SK-N-DZ (cell line): ENCODE measurements at regions not wholly inside any gene's neighbourhood (a gene's known extent, or its start where the extent isn't known, plus 50 kb on each side); places are given as distances from the start of the nearest gene placed in this dataset.
"Not testable (repeated sequence)": the region's sequence is repeated elsewhere in the genome, so short reads cannot be mapped to it uniquely, and the experiment has no call there.

Experiments
- DNase-seq: peaks from one replicate; pipeline ENCODE4 v3.0.0-alpha.2; 2015; ENCODE audit warnings: low spot score

DNA sequence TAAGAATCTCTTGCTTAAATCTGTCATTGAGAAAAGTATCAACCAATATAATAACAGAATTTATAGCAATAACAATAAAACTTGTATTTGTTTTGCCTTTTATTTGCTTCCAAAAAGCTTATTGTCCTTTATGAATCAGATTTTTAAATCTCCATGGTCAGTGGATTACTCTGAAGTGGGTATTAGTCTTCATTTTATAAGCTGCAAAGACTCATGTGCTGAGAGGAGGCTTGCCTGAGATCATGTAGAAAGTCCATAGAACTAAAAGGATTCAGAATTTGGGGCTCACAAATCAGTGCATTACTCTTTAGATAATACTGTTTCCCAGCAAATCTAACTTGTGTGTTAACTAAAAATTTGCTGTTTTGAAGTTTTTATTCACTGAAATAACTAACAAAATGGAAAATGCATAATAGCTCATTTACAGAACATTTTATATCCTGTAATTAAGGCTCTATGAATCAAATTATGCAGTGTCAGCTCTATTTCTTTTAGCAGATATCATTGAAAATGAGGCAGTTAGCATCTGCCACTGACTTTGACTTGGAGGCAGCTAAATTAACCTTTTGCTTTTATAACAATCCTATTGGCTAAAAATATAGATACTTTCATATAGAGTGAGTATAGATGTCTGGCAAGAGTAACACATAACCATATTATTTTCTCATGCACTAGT lies 781.1 kb upstream of the CITED2 start:
- no peak for DNase-seq

DNA sequence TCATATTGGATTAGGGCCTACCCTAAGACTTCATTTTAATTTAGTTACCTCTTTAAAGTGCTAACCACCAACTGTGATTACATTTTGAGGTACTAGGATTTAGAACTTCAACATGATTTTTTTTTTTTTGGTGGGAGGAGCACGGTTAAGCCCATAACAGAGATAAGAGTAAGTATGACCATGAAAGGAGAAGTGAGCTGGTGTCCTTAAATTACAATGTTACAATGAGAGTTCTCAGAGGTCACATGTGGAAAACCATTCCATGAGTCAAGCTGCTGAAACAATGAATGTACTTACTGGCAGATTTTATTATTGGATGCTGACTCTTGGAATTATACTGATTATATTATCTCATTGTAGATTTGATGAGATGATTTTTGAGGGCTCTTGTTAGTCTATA lies 779.3 kb upstream of the CITED2 start:
- DNase-seq: no peak

DNA sequence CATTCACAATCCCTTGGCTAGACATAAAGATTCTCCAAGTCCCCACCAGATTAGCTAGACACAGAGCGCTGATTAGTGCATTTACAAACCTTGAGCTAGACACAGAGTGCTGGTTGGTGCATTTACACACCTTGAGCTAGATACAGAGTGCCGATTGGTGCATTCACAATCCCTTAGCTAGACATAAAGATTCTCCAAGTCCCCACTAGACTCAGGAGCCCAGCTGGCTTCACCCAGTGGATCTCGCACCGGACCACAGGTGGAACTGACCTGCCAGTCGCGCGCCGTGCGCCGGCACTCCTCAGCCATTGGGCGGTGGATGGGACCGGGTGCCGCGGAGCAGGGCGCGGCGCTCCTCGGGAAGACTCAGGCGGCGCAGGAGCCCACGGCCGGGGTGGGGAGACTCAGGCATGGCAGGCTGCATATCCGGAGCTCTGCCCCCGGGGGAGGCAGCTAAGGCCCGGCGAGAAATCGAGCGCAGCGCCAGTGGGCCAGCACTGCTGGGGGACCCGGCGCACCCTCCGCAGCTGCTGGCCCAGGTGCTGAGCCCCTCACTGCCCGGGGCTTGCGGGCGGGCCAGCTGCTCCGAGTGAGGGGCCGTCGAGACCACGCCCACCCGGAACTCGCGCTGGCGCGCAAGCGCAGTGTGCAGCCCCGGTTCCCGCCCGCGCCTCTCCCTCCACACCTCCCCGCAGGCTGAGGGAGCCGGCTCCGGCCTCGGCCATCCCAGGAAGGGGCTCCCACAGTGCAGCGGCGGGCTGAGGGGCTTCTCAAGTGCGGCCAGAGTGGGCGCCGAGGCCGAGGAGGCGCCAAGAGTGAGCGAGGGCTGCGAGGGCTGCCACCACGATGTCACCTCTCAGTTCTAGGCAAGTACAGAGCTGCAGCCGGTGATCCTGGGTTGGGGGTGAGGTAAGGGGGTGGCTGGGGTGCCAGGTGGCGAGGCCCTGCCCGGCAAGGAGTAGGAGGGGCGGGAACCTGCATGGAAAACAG lies 773.7 kb upstream of the CITED2 start:
- DNase-seq: not testable (repeated sequence)

DNA sequence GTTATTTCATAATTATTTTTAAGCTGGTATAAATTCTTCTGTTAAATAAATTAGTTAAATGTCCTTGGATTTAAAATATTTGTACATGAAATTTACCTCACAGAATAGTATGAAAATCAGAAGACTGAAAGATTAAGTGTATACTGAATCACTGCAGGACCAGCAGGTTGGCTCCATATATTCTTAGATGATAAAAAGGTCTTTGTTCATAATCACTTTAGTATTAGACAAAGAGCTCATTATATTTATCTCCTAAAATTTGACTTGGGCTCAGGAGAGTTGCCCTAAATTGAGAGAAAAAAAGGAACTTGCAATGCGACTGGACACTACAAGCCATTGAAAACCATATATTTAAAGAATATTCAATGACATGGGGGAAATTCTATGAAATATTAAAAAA lies 766.4 kb upstream of the CITED2 start:
- no peak for DNase-seq

DNA sequence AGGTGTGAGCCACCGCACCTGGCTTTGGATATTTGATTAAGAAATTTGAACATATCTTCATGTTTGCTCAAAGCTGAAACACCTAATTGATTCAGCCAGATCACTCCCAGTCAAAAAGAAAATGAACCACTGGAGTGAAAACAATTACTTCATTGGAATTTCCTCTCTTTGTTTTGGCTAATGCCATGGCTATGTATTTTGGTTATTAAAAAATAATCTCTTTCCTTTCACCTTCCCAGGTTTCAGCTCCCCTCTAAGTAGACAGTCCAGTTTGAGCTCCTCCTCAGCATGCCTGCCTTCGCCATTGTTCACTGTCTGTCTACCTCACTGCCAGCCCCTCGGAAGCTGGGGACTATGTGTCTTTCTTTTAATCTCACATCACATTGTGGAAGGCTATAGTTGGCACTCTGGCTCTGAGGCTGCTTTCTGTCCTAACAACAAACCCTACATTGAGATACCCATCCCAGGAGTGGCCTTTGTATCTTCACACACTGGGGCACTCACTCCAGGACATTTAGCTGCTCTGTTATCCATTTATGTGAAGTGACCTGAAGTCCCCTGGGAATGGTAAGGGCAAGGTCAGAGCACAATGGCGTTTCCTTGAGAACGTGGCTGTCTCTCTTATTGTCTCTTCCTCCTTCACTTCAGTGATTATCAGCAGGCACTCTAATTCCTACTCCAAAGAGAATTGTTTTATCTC lies 764.0 kb upstream of the CITED2 start:
- peak; percentile 22 for DNase-seq

DNA sequence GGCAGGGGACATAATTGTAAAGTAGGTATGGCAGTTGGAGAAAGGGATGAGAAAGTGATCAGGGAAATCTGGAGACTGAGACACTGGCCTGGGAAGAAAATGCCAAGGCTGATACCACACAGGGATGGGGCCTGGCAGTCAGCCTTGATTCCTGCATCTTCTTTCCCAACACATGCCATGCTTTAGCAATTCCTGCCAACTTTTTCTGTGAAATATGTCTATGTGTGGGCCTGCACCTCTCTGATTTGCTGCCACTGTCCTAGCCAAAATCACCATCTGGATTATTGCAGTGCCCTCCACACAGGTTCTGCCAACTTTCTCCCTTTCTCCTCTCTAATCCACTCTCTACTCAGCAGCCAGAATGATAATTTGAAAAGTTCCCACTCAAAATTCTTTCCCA lies 759.8 kb upstream of the CITED2 start:
- DNase-seq: no peak

DNA sequence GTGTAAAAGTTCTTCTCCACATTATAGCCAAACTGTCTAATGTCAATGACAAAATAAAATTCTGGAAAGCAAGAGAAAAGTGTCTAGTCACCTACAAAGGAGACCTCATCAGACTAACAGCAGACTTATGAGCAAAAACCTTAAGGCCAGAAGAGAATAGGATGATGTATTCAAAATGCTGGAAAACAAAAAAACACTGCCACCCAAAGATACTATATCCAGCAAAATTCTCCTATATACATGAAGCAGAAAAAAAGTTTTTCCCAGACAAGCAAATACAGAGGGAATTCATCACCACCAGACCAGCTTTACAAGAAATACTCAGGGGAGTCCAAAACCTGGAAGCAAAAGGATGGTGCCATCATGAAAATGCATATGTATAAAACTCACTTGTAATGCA lies 755.6 kb upstream of the CITED2 start:
- DNase-seq: no peak

DNA sequence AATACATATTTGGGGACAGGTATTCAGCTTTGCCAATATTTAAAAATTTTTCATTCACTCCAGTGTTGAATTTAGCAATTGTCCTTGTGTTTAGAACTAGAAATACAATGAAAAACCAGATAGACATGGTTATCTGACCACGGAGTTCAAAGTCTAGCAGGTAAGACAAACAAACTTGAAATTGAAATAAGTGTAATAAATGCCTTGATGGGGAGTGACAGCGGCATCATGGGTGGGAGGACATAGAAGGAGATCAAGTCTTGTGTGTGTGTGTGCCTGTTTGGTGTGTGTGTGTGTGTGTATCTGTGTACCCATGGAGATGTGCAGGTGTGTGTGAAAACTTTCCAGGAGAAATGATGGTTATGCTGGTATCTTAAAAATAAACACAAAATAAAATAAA lies 750.0 kb upstream of the CITED2 start:
- DNase-seq: no peak

DNA sequence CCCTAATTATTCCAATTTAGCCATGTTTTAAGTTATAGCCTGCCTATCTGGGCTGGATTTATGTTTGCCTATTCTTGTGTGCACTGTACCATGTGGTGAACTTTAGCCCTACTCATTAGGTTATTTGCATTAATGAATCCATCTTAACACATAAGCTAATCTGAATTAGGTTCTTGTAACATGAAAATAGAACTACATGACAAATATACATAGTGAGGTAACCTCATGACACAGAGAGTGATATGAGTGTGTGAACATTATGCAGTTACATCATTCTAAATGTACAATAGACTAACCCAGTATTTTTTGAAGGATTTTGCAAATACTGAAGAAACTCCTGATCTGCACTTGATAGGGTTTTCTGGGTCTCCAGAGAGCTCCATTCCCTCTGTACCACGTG lies 733.7 kb upstream of the CITED2 start:
- DNase-seq: no peak

DNA sequence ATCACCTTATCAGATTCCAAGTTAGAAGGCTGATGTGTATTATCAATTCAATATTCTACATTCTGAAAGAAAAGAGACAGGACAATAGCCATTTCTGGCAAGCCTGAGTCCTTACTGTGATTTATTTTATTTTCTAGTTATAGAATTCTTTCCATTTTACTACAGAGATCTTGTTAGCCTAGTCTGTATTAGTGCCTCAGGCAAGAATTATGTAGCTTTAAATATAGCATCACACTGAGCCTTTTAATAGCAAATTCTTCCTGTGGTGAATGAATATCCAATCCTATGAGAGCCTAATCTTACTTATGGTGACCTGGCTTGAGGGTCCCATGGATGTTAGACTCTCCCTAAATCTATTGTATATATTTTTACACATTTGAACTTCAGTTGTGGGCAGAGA lies 732.8 kb upstream of the CITED2 start:
- no peak for DNase-seq

DNA sequence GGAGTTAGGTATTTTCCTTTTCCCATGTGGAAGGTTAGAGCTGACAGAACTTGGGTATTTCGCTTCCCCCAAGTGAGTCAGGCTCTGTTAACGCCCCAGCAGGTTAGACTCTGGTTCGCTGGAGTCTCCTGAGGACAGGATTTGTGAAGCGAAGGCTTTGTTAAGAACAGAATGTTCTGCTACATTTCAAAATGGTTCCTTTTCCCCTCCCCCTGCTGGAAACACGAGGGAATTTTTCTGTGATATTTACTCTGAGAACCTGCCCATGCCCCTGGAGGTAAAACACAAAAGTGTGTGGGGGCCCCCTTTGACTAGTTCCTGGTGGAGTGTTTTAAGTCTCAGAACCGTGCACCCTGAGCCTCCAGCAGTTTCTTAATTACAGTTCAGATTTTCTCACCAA lies 731.4 kb upstream of the CITED2 start:
- DNase-seq: peak; percentile 49

DNA sequence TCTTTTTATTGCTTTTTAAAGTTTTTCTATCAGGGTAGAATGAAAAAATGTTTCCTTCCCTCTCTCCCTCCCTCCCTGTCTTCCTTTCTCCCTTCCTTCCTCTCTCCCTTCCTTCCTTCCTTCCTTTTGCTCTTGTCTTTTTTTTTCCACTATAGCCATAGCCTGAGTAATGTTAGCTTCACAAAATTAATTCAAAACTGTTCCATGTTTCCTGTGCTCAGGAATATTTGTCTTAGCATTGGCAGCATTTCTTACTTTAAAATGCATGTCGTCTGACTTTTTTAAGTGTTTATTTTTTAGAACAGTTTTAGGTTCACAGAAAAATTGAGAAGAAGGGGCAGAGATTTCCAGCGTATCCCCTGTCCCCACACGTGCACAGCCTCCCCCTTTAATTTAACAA lies 730.8 kb upstream of the CITED2 start:
- no peak for DNase-seq

DNA sequence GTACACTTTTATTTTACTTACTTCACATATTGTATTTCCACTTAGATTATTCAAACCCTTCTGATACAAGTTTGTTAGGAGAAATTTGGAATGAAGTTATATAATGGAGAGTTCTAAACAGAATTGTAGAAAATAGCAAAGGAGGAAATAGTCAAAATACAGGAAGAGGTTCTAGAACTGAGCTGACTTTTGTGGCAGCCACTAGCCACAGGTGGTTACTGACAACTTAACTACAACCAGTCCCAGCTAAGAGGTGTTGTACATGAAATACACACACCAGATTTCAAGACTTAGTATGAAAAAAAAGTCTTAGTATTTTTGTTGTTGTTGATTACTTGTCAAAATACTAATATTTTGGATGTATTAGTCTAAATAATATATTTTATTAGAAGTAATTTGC lies 727.4 kb upstream of the CITED2 start:
- no peak for DNase-seq

DNA sequence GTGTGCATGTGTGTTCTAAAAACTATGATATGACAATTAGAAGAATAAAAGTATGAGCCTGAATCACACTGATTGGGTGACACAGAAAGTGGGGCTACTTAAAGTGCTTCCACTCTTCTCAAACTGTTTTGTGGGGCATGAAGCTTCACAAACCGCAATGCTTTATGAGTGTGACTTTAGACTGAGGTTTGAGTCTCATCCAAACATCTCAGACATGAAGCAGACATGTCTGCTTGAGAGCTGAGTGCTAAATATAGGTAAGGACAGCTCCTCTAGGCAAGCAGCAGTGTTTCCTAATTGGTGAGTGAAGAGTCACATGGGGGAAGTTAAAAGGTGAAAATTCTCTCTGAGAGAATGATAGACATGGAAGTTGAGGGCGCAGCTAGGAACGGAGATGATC lies 726.9 kb upstream of the CITED2 start:
- DNase-seq: no peak

DNA sequence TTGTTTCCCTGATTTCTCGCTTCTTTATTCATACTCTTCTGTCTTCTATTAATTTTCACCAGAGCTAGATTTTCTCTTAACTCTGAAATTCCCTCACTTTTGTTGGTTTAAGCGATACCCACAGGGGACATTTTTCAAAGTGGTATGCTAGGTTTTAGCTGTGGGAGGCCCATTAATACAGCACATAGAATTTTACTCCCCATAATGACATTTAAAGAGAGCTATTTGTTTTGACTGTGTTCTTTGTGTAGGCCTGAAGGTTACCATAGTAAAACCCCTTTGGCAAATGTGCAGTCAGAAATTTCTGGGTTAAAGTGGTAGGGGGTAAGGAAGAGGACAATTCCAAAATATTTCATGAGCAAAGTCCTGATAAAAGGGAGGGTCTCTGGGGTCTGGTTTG lies 721.1 kb upstream of the CITED2 start:
- DNase-seq: no peak

DNA sequence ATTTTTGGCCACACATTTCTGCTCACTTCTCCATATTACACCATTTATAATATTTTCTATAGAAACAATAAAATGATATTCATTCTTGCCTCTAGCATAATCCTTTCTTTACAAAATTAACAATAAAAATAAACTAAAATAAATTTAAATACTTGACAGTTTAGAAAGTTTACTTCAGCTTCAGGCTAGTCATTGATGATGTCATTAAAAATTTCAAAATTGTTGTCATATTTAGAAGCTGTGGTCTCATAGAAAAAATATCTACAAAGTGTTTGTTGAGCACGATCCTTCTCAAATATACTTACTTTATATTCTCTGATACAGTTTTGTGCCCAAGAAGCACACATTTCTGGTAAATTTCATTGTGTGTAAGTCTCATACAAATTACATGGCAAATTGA lies 717.4 kb upstream of the CITED2 start:
- no peak for DNase-seq

DNA sequence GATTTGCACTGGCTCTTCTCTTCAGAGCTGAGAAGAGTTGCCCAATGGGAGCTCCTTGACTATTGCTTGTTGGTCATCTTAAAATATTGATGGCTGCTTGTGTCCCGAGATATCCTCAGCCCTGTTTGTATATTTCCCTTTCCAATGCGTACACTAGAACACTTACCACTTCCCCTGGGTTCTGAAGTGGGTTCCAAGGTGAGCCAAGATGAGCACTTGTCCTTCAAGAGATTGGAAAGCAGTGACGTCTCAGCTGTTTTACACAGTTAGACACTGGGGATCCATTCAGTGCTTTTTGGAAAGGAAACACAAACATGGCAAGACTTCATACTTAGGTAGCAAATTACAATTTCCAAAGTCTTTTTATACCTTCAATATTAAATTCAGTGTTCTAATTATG lies 716.4 kb upstream of the CITED2 start:
- DNase-seq: no peak

DNA sequence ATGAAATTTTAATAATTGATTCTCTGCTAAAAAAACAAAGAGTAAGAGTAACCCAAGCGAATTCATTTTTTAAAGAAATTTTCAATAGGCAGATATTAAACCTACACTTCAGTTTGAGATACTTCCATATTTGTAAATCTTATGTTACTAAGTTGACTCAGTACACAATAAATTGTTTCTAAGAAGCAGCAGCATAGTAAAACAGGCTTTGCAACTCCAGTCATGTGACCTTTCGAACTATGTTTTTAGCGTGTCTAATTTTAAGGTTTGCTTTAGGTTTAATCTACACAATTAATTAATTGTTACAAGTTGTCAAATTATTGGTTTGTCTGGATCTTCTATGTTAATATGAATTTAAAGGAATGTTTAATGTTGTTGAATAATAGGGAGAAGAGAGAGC lies 708.9 kb upstream of the CITED2 start:
- DNase-seq: no peak

DNA sequence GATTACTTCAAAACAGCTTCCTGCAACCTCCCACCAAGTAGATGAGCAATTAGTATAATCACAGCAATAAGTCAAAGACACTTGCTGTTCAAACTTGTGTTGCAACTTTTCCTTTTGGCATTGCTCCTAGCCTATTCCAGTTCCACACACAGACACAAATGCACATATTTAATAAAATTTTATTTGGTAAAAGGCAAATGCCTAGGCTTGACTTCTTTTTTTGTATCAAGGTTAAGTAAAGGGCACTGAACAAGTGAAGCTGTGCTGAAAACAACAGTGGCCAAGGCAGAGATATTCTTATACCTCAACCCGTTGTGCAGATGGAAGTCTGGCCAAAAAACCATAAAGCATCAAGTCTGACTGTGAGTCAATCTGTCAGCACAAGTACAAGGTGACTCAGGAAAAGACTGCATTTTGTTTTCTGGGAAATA lies 708.4 kb upstream of the CITED2 start:
- no peak for DNase-seq

DNA sequence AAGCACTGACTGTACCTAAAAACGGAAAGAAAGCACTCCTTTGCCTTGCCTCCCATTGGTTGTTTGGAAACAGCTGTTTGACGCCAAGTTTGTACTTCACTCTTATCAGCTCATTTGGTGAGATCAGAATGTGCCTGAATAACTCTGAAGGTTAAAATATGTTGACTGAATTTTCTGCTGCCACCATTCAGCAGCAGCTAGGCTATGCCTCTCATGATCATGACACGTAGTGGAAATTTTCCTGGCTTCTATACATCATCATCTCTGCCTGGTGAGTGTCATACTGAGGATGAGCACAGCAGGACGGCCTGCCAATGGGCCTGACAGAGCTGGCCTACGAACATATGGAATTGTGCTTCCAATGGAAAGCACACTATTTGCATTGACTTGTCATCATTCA lies 704.9 kb upstream of the CITED2 start:
- DNase-seq: no peak

DNA sequence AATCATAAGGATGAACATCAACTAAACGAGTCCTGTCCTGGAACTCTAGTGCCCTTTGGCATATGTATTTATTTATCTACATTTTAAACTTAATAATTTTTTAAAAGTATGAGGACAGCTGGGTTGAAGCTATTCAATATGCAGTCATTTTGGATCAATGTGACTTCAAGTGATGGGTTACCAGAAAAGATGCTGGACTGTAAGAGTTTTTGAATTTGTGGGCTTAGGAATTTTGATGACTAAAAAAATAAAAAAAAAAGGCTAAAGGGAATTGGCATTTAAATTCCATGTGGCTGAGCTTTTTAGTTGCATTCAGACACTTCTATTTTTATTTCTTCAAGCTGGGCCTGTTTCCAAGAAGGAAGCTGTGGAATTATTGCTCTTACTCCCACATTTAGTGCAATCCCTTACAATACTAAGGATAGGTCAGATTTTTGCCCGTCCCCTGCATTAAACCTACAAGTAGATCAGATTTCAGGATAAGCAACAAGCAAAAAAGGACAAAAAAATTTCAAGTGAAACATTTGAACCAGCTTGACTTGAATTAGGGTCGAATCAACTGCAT lies 704.2 kb upstream of the CITED2 start:
- DNase-seq: no peak
